Glutamatergic neuron (in vitro differentiated cells): ENCODE measurements at regions not wholly inside any gene's neighbourhood (a gene's known extent, or its start where the extent isn't known, plus 50 kb on each side); places are given as distances from the start of the nearest gene placed in this dataset.

Source experiments
- DNase-seq: peaks from one replicate; pipeline ENCODE4 v3.0.0; 2022
- H3K27ac Mint-ChIP-seq: one replicate; pipeline ENCODE4 v1.8.0; 2020; ENCODE audit warnings: mild to moderate bottlenecking, mixed read lengths, inconsistent platforms; ENCODE audit not compliant: unreplicated experiment
- H3K27me3 Mint-ChIP-seq: one replicate; pipeline ENCODE4 v1.8.0; 2020; ENCODE audit warnings: mild to moderate bottlenecking, moderate library complexity, mixed read lengths, inconsistent platforms; ENCODE audit not compliant: unreplicated experiment
- H3K36me3 Mint-ChIP-seq: one replicate; pipeline ENCODE4 v1.8.0; 2020; ENCODE audit warnings: mild to moderate bottlenecking, mixed read lengths, inconsistent platforms; ENCODE audit not compliant: unreplicated experiment
- H3K4me1 Mint-ChIP-seq: one replicate; pipeline ENCODE4 v1.8.0; 2020; ENCODE audit warnings: mild to moderate bottlenecking, low read depth, mixed read lengths, inconsistent platforms; ENCODE audit not compliant: unreplicated experiment
- H3K4me3 Mint-ChIP-seq: one replicate; pipeline ENCODE4 v1.8.0; 2020; ENCODE audit warnings: mild to moderate bottlenecking, mixed read lengths, inconsistent platforms; ENCODE audit not compliant: unreplicated experiment
- H3K9me3 Mint-ChIP-seq: one replicate; pipeline ENCODE4 v1.8.0; 2020; ENCODE audit warnings: mild to moderate bottlenecking, moderate library complexity, mixed read lengths, inconsistent platforms; ENCODE audit not compliant: unreplicated experiment
- CTCF ChIP-seq: fragments of 200-600 bp; sonication (generic); IDR thresholded peaks from one replicate; pipeline ENCODE4 v1.5.0; 2021; ENCODE audit not compliant: partially characterized antibody, unreplicated experiment

- Mint-ChIP-seq H3K27ac (no peak overlapping the region), H3K36me3 (no peaks in the 10 kb centered on the region), H3K4me1 (no peaks in the 10 kb centered on the region), H3K27me3 (no peaks in the 10 kb centered on the region), H3K4me3 (no peak overlapping the region), H3K9me3 (no peaks in the 10 kb centered on the region)
- no peak for DNase-seq
- TF ChIP-seq CTCF: no peak
Observed at GRCh38 chr3:5757213-5757804, 569.8 kb downstream of the EDEM1 start.

- Mint-ChIP-seq H3K9me3 (no peaks in the 10 kb centered on the region), H3K27me3 (no peaks in the 10 kb centered on the region), H3K27ac (no peak overlapping the region), H3K36me3 (no peaks in the 10 kb centered on the region), H3K4me1 (no peaks in the 10 kb centered on the region), H3K4me3 (no peak overlapping the region)
- TF ChIP-seq CTCF: no peak
- no peak for DNase-seq
Observed at GRCh38 chr3:5758699-5759098, 571.2 kb downstream of the EDEM1 start.

- no peaks in the 10 kb centered on the region for H3K27me3 Mint-ChIP-seq
- TF ChIP-seq CTCF: no peak
- no peaks in the 10 kb centered on the region for H3K9me3 Mint-ChIP-seq
- no peak overlapping the region for H3K27ac Mint-ChIP-seq
- H3K36me3 Mint-ChIP-seq: no peaks in the 10 kb centered on the region
- no peak for DNase-seq
- H3K4me3 Mint-ChIP-seq: no peak overlapping the region
- H3K4me1 Mint-ChIP-seq: no peaks in the 10 kb centered on the region
Observed at GRCh38 chr3:5762506-5762905, 575.0 kb downstream of the EDEM1 start.

GRCh38 chr3:5766848-5767247 is 579.3 kb downstream of the EDEM1 start:
- no peaks in the 10 kb centered on the region for H3K4me1 Mint-ChIP-seq
- H3K27me3 Mint-ChIP-seq: no peaks in the 10 kb centered on the region
- no peak for DNase-seq
- no peaks in the 10 kb centered on the region for H3K9me3 Mint-ChIP-seq
- no peak overlapping the region for H3K27ac Mint-ChIP-seq
- TF ChIP-seq CTCF: no peak
- no peaks in the 10 kb centered on the region for H3K36me3 Mint-ChIP-seq
- H3K4me3 Mint-ChIP-seq: no peak overlapping the region

- DNase-seq: no peak
- H3K4me3 Mint-ChIP-seq: no peak overlapping the region
- H3K27ac Mint-ChIP-seq: no peak overlapping the region
- no peaks in the 10 kb centered on the region for H3K4me1 Mint-ChIP-seq
- no peaks in the 10 kb centered on the region for H3K9me3 Mint-ChIP-seq
- no peaks in the 10 kb centered on the region for H3K36me3 Mint-ChIP-seq
- no peaks in the 10 kb centered on the region for H3K27me3 Mint-ChIP-seq
- TF ChIP-seq CTCF: no peak
Observed at GRCh38 chr3:5767304-5767703, 579.8 kb downstream of the EDEM1 start.
